SK-N-SH treated with all-trans-retinoic acid at 6 μM for 48 hours (cell line): ENCODE measurements at regions not wholly inside any gene's neighbourhood (a gene's known extent, or its start where the extent isn't known, plus 50 kb on each side); places are given as distances from the start of the nearest gene placed in this dataset.

Experiments
- ATAC-seq: fragments of 200-7000 bp; cut with Tn5 transposase; 3 replicates; pipeline ENCODE4 v1.9.1; 2020; ENCODE audit warnings: mild to moderate bottlenecking, moderate library complexity
- ARNTL ChIP-seq: fragments of 450-650 bp; formaldehyde crosslinking; IDR thresholded peaks from 2 replicates; pipeline ENCODE4 v1.5.0; 2020; ENCODE audit warnings: low read depth, mild to moderate bottlenecking, moderate library complexity, borderline replicate concordance
- BACH2 ChIP-seq: fragments of 250-450 bp; sonication (Bioruptor Pico); IDR thresholded peaks from 2 replicates; pipeline ENCODE4 v1.9.0; 2021; ENCODE audit warnings: mild to moderate bottlenecking, borderline replicate concordance
- CSDC2 ChIP-seq: fragments of 250-450 bp; sonication (Bioruptor Pico); IDR thresholded peaks from 2 replicates; pipeline ENCODE4 v1.5.0; 2020; ENCODE audit warnings: mild to moderate bottlenecking, moderate library complexity
- ESRRG ChIP-seq: fragments of 250-450 bp; sonication (Bioruptor Pico); IDR thresholded peaks from 2 replicates; pipeline ENCODE4 v1.6.1; 2021; ENCODE audit warnings: mild to moderate bottlenecking
- GLIS3 ChIP-seq: fragments of 250-450 bp; sonication (Bioruptor Pico); IDR thresholded peaks from 2 replicates; pipeline ENCODE4 v1.5.0; 2020; ENCODE audit warnings: mild to moderate bottlenecking, moderate library complexity
- ISL1 ChIP-seq: fragments of 250-450 bp; sonication (Bioruptor Pico); IDR thresholded peaks from 2 replicates; pipeline ENCODE4 v2.1.2; 2022; ENCODE audit warnings: mild to moderate bottlenecking, moderate library complexity
- OSR1 ChIP-seq: fragments of 250-450 bp; sonication (Bioruptor Pico); IDR thresholded peaks from 2 replicates; pipeline ENCODE4 v1.8.0; 2022; ENCODE audit warnings: moderate library complexity, mild to moderate bottlenecking, inconsistent platforms
- PATZ1 ChIP-seq: fragments of 250-450 bp; sonication (Bioruptor Pico); IDR thresholded peaks from 2 replicates; pipeline ENCODE4 v1.8.0; 2020; ENCODE audit warnings: mild to moderate bottlenecking, moderate library complexity, borderline replicate concordance
- POU6F1 ChIP-seq: fragments of 250-450 bp; sonication (Bioruptor Pico); IDR thresholded peaks from 2 replicates; pipeline ENCODE4 v1.8.0; 2021; ENCODE audit warnings: low read depth, mild to moderate bottlenecking, moderate library complexity, borderline replicate concordance
- PPARA ChIP-seq: fragments of 250-450 bp; sonication (Bioruptor Pico); IDR thresholded peaks from 2 replicates; pipeline ENCODE4 v1.5.0; 2020; ENCODE audit warnings: mild to moderate bottlenecking, borderline replicate concordance
- RARB ChIP-seq: fragments of 250-450 bp; sonication (Bioruptor Pico); IDR thresholded peaks from 2 replicates; pipeline ENCODE4 v1.8.0; 2021; ENCODE audit warnings: mild to moderate bottlenecking, moderate library complexity
- SNAI2 ChIP-seq: fragments of 250-450 bp; sonication (Bioruptor Pico); IDR thresholded peaks from 2 replicates; pipeline ENCODE4 v1.5.0; 2020; ENCODE audit warnings: mild to moderate bottlenecking, moderate library complexity
- TOX ChIP-seq: fragments of 250-450 bp; sonication (Bioruptor Pico); IDR thresholded peaks from 2 replicates; pipeline ENCODE4 v1.8.0; 2021; ENCODE audit warnings: mild to moderate bottlenecking, moderate library complexity, borderline replicate concordance
- ZC3H10 ChIP-seq: fragments of 250-450 bp; sonication (Bioruptor Pico); IDR thresholded peaks from 2 replicates; pipeline ENCODE4 v1.5.1; 2021; ENCODE audit warnings: mild to moderate bottlenecking, moderate library complexity
- ZFP3 ChIP-seq: fragments of 250-450 bp; sonication (Bioruptor Pico); IDR thresholded peaks from 2 replicates; pipeline ENCODE4 v1.5.0; 2020; ENCODE audit warnings: mild to moderate bottlenecking, moderate library complexity
- ZFP30 ChIP-seq: fragments of 450-650 bp; formaldehyde crosslinking; IDR thresholded peaks from 2 replicates; pipeline ENCODE4 v1.5.0; 2022; ENCODE audit warnings: mild to moderate bottlenecking, moderate library complexity
- ZNF565 ChIP-seq: fragments of 450-650 bp; formaldehyde crosslinking; conservative IDR thresholded peaks from 2 replicates; pipeline ENCODE4 v1.5.0; 2020; ENCODE audit warnings: low read depth, mild to moderate bottlenecking, moderate library complexity
- ZNF70 ChIP-seq: fragments of 450-650 bp; formaldehyde crosslinking; IDR thresholded peaks from 2 replicates; pipeline ENCODE4 v1.5.0; 2020; ENCODE audit warnings: mild to moderate bottlenecking, moderate library complexity
- ZNF8 ChIP-seq: fragments of 450-650 bp; formaldehyde crosslinking; IDR thresholded peaks from 2 replicates; pipeline ENCODE4 v1.5.0; 2020; ENCODE audit warnings: mild to moderate bottlenecking, moderate library complexity
- TF ChIP-seq, protein P1 (sequence below): fragments of 250-450 bp; sonication (Bioruptor Pico); IDR thresholded peaks from 2 replicates; pipeline ENCODE4 v1.5.1; 2021; ENCODE audit warnings: mild to moderate bottlenecking, moderate library complexity
- TF ChIP-seq, protein P2 (sequence below): fragments of 250-450 bp; sonication (Bioruptor Pico); IDR thresholded peaks from 2 replicates; pipeline ENCODE4 v1.5.0; 2020; ENCODE audit warnings: mild to moderate bottlenecking, moderate library complexity
- TF ChIP-seq, protein P3 (sequence below): fragments of 250-450 bp; sonication (Bioruptor Pico); IDR thresholded peaks from 2 replicates; pipeline ENCODE4 v1.5.1; 2020; ENCODE audit warnings: low read depth, mild to moderate bottlenecking, moderate library complexity

GRCh38 chr11:25794804-25795203 lies 537.1 kb upstream of the ANO3 start:
- TF ChIP-seq ZNF8 (no peak), TOX (no peak), SNAI2 (CRISPR knock-in tag) (no peak), GLIS3 (CRISPR knock-in tag) (no peak), ARNTL (CRISPR knock-in tag) (no peak), BACH2 (CRISPR knock-in tag) (no peak), ESRRG (CRISPR knock-in tag) (no peak), ZNF565 (CRISPR knock-in tag) (no peak), PPARA (CRISPR knock-in tag) (no peak), OSR1 (CRISPR knock-in tag) (no peak), POU6F1 (CRISPR knock-in tag) (no peak), ISL1 (CRISPR knock-in tag) (no peak), ZFP3 (no peak), CSDC2 (CRISPR knock-in tag) (no peak), ZFP30 (CRISPR knock-in tag) (no peak), RARB (CRISPR knock-in tag) (no peak), ZC3H10 (no peak)
- TF ChIP-seq, protein P1, sequence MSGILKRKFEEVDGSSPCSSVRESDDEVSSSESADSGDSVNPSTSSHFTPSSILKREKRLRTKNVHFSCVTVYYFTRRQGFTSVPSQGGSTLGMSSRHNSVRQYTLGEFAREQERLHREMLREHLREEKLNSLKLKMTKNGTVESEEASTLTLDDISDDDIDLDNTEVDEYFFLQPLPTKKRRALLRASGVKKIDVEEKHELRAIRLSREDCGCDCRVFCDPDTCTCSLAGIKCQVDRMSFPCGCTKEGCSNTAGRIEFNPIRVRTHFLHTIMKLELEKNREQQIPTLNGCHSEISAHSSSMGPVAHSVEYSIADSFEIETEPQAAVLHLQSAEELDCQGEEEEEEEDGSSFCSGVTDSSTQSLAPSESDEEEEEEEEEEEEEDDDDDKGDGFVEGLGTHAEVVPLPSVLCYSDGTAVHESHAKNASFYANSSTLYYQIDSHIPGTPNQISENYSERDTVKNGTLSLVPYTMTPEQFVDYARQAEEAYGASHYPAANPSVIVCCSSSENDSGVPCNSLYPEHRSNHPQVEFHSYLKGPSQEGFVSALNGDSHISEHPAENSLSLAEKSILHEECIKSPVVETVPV (CRISPR knock-in tag), result no peak
- TF ChIP-seq, protein P2, sequence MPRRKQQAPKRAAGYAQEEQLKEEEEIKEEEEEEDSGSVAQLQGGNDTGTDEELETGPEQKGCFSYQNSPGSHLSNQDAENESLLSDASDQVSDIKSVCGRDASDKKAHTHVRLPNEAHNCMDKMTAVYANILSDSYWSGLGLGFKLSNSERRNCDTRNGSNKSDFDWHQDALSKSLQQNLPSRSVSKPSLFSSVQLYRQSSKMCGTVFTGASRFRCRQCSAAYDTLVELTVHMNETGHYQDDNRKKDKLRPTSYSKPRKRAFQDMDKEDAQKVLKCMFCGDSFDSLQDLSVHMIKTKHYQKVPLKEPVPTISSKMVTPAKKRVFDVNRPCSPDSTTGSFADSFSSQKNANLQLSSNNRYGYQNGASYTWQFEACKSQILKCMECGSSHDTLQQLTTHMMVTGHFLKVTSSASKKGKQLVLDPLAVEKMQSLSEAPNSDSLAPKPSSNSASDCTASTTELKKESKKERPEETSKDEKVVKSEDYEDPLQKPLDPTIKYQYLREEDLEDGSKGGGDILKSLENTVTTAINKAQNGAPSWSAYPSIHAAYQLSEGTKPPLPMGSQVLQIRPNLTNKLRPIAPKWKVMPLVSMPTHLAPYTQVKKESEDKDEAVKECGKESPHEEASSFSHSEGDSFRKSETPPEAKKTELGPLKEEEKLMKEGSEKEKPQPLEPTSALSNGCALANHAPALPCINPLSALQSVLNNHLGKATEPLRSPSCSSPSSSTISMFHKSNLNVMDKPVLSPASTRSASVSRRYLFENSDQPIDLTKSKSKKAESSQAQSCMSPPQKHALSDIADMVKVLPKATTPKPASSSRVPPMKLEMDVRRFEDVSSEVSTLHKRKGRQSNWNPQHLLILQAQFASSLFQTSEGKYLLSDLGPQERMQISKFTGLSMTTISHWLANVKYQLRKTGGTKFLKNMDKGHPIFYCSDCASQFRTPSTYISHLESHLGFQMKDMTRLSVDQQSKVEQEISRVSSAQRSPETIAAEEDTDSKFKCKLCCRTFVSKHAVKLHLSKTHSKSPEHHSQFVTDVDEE, result no peak
- ATAC-seq, result no peak

DNA sequence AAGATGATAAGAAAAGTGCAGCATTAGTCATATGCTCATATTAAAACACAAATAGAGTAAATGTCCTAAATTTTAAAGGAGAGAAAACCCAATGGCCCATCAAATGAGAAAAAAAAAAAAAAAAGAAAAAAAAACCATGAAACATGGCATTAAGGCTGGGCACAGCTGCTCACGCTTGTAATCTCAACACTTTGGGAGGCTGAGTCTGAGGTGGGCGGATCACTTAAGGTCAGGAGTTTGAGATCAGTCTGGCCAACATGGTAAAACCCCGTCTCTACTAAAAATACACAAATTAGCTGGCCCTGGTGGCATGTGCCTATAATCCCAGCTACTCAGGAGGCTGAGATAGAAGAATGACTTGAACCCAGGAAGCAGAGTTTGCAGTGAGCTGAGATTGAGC lies 515.5 kb upstream of the ANO3 start:
- TF ChIP-seq PPARA (CRISPR knock-in tag) (no peak), ISL1 (CRISPR knock-in tag) (no peak), ZFP3 (no peak), ZNF565 (CRISPR knock-in tag) (no peak), ZC3H10 (no peak), ZNF70 (CRISPR knock-in tag) (no peak), PATZ1 (no peak), ZFP30 (CRISPR knock-in tag) (no peak), ARNTL (CRISPR knock-in tag) (no peak), OSR1 (CRISPR knock-in tag) (no peak), RARB (CRISPR knock-in tag) (no peak), TOX (no peak)
- TF ChIP-seq, protein P1 (CRISPR knock-in tag), result no peak
- TF ChIP-seq, protein P3, sequence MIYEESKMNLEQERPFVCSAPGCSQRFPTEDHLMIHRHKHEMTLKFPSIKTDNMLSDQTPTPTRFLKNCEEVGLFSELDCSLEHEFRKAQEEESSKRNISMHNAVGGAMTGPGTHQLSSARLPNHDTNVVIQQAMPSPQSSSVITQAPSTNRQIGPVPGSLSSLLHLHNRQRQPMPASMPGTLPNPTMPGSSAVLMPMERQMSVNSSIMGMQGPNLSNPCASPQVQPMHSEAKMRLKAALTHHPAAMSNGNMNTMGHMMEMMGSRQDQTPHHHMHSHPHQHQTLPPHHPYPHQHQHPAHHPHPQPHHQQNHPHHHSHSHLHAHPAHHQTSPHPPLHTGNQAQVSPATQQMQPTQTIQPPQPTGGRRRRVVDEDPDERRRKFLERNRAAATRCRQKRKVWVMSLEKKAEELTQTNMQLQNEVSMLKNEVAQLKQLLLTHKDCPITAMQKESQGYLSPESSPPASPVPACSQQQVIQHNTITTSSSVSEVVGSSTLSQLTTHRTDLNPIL (CRISPR knock-in tag), result no peak
- TF ChIP-seq, all 23 proteins: peak for 0

More for the DNA sequence above, 515.5 kb upstream of the ANO3 start:
- ATAC-seq, result no peak
